ENCODE measurements at regions not wholly inside any gene's neighbourhood (a gene's known extent, or its start where the extent isn't known, plus 50 kb on each side); places are given as distances from the start of the nearest gene placed in this dataset.

GRCh38 chr2:120913972-120914838 lies 178.5 kb downstream of the GLI2 start:
- Mint-ChIP-seq H3K36me3 (no peaks in the 10 kb centered on the region), H3K4me3 (no peak overlapping the region), H3K27me3 (peaks cover 0 to 3% (median 0%) of the 10 kb centered on the region in 5 donors), H3K27ac (no peak overlapping the region), H3K4me1 (no peaks in the 10 kb centered on the region), H3K9me3 (no peaks in the 10 kb centered on the region)
- ATAC-seq (no peak), DNase-seq (no peak)
- POLR2A ChIA-PET = no interaction called here

DNA sequence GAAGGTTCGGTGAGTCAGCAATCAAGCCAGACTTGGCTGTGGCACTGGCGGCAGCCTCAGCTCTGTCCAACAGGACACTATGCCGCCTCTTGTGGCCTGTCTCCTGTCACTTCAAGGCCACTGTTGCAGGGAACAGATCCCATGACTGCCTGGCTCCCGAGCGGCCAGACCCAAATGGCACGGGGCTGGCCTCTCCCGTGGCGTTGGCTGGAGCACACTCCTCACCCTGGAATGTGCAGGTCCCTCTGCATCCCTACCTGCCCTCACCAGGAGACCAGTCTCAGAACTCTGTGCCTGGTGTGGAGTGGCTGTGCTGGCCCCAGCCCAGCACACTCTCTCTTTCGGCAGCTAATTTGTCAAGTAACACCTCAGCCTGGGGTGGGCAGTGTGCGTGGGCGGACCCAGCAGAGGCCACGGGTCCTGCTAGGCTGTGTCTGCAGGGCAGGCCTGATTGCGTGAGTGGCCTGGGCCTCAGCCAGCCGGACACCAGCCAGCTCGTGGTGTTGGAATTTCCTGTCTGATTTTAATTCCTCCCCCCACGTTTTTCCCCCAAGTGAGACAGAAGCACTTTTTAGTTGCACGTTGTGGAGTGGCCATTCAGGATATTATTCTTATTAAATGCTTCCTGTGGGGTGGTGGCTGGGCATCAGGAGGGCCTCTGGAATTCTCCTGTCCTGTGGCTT lies 179.3 kb downstream of the GLI2 start:
- H3K9me3 Mint-ChIP-seq = no peaks in the 10 kb centered on the region
- no peaks in the 10 kb centered on the region for H3K36me3 Mint-ChIP-seq
- no peak for ATAC-seq
- H3K27me3 Mint-ChIP-seq = peaks cover 0 to 3% (median 0%) of the 10 kb centered on the region in 5 donors
- no peaks in the 10 kb centered on the region for H3K4me1 Mint-ChIP-seq
- H3K4me3 Mint-ChIP-seq = no peak overlapping the region
- DNase-seq = no peak
- H3K27ac Mint-ChIP-seq = no peak overlapping the region
- POLR2A ChIA-PET = no interaction called here

- ATAC-seq (no peak), DNase-seq (no peak)
- H3K27me3 Mint-ChIP-seq = peaks cover 0 to 3% (median 0%) of the 10 kb centered on the region in 5 donors
- H3K4me1 Mint-ChIP-seq = no peaks in the 10 kb centered on the region
- no peaks in the 10 kb centered on the region for H3K9me3 Mint-ChIP-seq
- POLR2A ChIA-PET = no interaction called here
- no peak overlapping the region for H3K4me3 Mint-ChIP-seq
- H3K27ac Mint-ChIP-seq = no peak overlapping the region
- H3K36me3 Mint-ChIP-seq = no peaks in the 10 kb centered on the region
Measured at GRCh38 chr2:120915670-120916069, 180.0 kb downstream of the GLI2 start.

DNA sequence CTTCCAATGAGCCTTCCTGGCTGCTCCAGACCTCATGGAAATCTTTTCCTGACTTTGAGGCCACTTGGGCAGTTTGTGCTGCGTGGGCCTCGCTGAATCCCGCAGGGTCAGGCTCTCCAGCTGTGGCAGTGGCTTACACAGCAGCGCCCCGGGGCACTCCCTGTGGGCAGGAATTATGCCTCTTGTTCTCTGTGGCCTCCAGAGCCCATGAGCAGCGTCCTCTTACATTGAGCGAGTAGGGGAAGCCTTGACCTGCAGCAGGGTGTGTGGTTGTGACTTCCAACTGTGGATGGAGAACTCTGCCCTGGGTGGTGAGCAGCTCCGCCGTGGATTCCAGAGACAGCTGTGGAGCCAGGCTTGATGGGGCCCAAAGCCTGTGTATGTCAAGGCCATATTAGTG lies 180.8 kb downstream of the GLI2 start:
- Mint-ChIP-seq H3K9me3 (no peaks in the 10 kb centered on the region), H3K4me1 (no peaks in the 10 kb centered on the region), H3K36me3 (no peaks in the 10 kb centered on the region), H3K27ac (no peak overlapping the region), H3K4me3 (no peak overlapping the region), H3K27me3 (peaks cover 0 to 2% (median 0%) of the 10 kb centered on the region in 5 donors)
- ATAC-seq = no peak
- DNase-seq = no peak
- POLR2A ChIA-PET = no interaction called here

- DNase-seq (no peak), ATAC-seq (no peak)
- H3K27ac Mint-ChIP-seq = no peak overlapping the region
- no peaks in the 10 kb centered on the region for H3K36me3 Mint-ChIP-seq
- POLR2A ChIA-PET = no interaction called here
- H3K4me1 Mint-ChIP-seq = no peaks in the 10 kb centered on the region
- H3K27me3 Mint-ChIP-seq = peaks cover 0 to 4% (median 0%) of the 10 kb centered on the region in 5 donors
- H3K4me3 Mint-ChIP-seq = no peak overlapping the region
- no peaks in the 10 kb centered on the region for H3K9me3 Mint-ChIP-seq
Measured at GRCh38 chr2:120917886-120918285, 182.2 kb downstream of the GLI2 start.

- H3K36me3 Mint-ChIP-seq = no peaks in the 10 kb centered on the region
- H3K27ac Mint-ChIP-seq = no peak overlapping the region
- no peaks in the 10 kb centered on the region for H3K4me1 Mint-ChIP-seq
- no peak overlapping the region for H3K4me3 Mint-ChIP-seq
- DNase-seq (no peak), ATAC-seq (no peak)
- no peaks in the 10 kb centered on the region for H3K9me3 Mint-ChIP-seq
- H3K27me3 Mint-ChIP-seq = peaks cover 0 to 4% (median 0%) of the 10 kb centered on the region in 5 donors
- POLR2A ChIA-PET = no interaction called here
Measured at GRCh38 chr2:120919216-120919615, 183.5 kb downstream of the GLI2 start.

DNA sequence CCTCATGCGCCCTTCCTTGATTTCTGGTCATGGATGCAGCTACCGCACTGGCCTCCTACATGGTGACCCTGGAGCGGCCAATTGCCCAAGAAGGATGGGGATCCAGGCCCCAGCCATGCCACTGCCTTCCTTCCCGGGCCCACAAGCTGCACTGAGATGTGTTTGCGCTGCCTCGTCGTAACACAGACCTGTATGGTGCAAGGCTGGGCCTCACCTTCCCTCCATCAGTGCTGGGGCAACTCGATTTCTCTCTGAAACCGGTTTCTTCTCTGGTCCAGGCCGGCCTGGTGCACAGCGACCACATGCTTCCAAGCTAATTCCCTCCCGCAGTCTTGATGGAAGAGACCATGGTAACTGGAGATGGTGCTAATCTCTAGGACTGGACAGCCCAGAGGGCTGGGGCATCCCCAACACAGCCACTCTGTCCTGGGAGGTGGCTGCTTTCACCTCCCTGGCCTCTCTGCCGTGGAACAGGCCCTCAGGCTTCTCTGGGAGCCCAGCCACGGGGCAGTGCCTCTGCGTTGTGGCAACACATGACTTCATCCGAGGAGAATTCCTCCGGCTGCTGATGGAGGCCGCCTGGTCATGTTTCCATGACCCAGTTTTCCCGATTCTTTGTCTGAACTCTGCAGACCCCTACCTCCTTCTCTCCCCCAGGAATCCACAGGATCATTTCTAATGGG lies 184.2 kb downstream of the GLI2 start:
- Mint-ChIP-seq H3K27ac (no peak overlapping the region), H3K27me3 (peaks cover 0 to 4% (median 0%) of the 10 kb centered on the region in 5 donors), H3K9me3 (no peaks in the 10 kb centered on the region), H3K36me3 (no peaks in the 10 kb centered on the region), H3K4me3 (no peak overlapping the region), H3K4me1 (no peaks in the 10 kb centered on the region)
- POLR2A ChIA-PET = no interaction called here
- peak in 1 of 10 donors; percentile 38 for DNase-seq
- no peak for ATAC-seq

GRCh38 chr2:120920454-120921148 lies 184.9 kb downstream of the GLI2 start:
- POLR2A ChIA-PET = no interaction called here
- Mint-ChIP-seq H3K9me3 (no peaks in the 10 kb centered on the region), H3K36me3 (no peaks in the 10 kb centered on the region), H3K27me3 (peaks cover 0 to 4% (median 0%) of the 10 kb centered on the region in 5 donors), H3K4me3 (no peak overlapping the region), H3K4me1 (no peaks in the 10 kb centered on the region), H3K27ac (no peak overlapping the region)
- DNase-seq (peak in 1 of 10 donors; percentile 36), ATAC-seq (no peak)

DNA sequence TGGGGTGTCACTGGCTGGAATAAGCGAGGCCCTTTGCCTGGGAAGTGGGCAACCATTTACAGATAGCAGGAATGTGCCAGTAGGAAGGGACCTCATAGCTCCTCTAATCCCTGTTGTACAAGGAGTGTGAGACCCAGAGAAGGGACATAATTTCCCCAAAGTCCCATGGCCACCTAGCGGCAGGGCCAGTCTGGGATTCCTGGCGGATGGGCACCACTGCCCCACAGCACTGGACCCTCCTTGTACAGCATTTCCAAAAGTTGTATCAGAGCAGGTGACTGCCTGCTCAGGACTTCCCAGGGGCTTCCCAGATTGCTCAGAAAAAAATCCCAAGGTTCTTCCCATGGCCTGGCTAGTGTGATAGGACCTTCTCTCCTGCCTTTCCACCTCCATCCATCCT lies 185.8 kb downstream of the GLI2 start:
- POLR2A ChIA-PET = no interaction called here
- Mint-ChIP-seq H3K9me3 (no peaks in the 10 kb centered on the region), H3K36me3 (no peaks in the 10 kb centered on the region), H3K27me3 (peaks cover 0 to 4% (median 0%) of the 10 kb centered on the region in 5 donors), H3K4me3 (no peak overlapping the region), H3K27ac (no peak overlapping the region), H3K4me1 (no peaks in the 10 kb centered on the region)
- ATAC-seq (no peak), DNase-seq (peak in 1 of 10 donors; percentile 38)

- Mint-ChIP-seq H3K4me1 (no peaks in the 10 kb centered on the region), H3K9me3 (no peaks in the 10 kb centered on the region), H3K36me3 (no peaks in the 10 kb centered on the region), H3K27ac (no peak overlapping the region), H3K27me3 (peaks cover 0 to 4% (median 0%) of the 10 kb centered on the region in 5 donors), H3K4me3 (no peak overlapping the region)
- DNase-seq (peak in 1 of 10 donors; percentile 58), ATAC-seq (no peak)
- POLR2A ChIA-PET = no interaction called here
Measured at GRCh38 chr2:120922571-120923332, 187.1 kb downstream of the GLI2 start.

- H3K36me3 Mint-ChIP-seq = no peaks in the 10 kb centered on the region
- H3K4me3 Mint-ChIP-seq = no peak overlapping the region
- no peak overlapping the region for H3K27ac Mint-ChIP-seq
- ATAC-seq (no peak), DNase-seq (no peak)
- H3K4me1 Mint-ChIP-seq = no peaks in the 10 kb centered on the region
- peaks cover 0 to 2% (median 0%) of the 10 kb centered on the region in 9 donors for H3K9me3 Mint-ChIP-seq
- POLR2A ChIA-PET = no interaction called here
- peaks cover 0 to 4% (median 0%) of the 10 kb centered on the region in 5 donors for H3K27me3 Mint-ChIP-seq
Measured at GRCh38 chr2:120923426-120923825, 187.8 kb downstream of the GLI2 start.

DNA sequence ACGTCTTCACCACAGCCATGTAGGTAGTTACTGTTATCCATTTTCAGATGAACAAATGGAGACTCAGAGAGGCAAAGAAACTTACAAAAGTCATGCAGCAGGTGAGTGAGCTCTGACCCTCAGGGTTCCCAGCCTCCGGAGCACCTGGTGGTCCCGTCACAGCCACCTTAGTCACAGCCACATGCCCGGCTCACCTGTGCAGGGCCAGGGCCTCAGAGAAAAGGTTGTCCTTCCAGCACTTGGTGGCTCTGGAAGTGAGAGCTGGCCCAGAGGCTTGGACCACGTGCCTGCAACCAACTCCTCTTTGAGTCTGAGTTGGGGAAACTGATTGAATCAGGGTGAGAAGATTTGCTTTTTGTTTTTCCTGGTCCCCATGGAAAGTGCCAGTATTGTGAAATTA lies 189.3 kb downstream of the GLI2 start:
- Mint-ChIP-seq H3K36me3 (no peaks in the 10 kb centered on the region), H3K27ac (no peak overlapping the region), H3K4me1 (no peaks in the 10 kb centered on the region), H3K27me3 (peaks cover 0 to 4% (median 0%) of the 10 kb centered on the region in 5 donors), H3K9me3 (peaks cover 0 to 2% (median 0%) of the 10 kb centered on the region in 9 donors), H3K4me3 (no peak overlapping the region)
- DNase-seq (no peak), ATAC-seq (no peak)
- POLR2A ChIA-PET = no interaction called here

Measured in naive thymus-derived CD8-positive, alpha-beta T cell (primary cell).